NT2/D1 (cell line): ENCODE measurements at regions not wholly inside any gene's neighbourhood (a gene's known extent, or its start where the extent isn't known, plus 50 kb on each side); places are given as distances from the start of the nearest gene placed in this dataset.

Source experiments
- YY1 ChIP-seq: IDR thresholded peaks from 2 replicates; pipeline ENCODE4 v1.6.1; 2011; ENCODE audit not compliant: insufficient read length, insufficient read depth
- ZNF274 ChIP-seq: IDR thresholded peaks from 2 replicates; pipeline ENCODE4 v1.6.1; 2011; ENCODE audit warnings: mild to moderate bottlenecking, low read depth, low read length

DNA sequence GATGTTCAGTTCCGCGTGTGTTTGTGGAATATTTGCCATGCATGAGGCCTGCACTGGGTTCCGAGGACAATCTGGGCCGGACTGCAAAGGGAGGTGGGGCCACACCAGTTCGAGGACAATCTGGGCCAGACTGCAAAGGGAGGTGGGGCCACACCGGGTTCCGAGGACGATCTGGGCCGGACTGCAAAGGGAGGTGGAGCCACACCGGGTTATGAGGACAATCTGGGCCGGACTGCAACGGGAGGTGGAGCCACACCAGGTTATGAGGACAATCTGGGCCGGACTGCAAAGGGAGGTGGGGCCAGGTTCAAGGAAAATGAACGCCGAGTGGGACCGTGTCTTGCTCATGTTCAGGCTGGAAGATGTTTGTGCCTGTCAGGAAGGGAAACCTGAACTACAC lies 97.8 kb upstream of the HDAC4 start:
- TF ChIP-seq YY1 = no peak
- TF ChIP-seq ZNF274 = no peak
